Bronchial epithelial cell (primary cell): ENCODE measurements at regions not wholly inside any gene's neighbourhood (a gene's known extent, or its start where the extent isn't known, plus 50 kb on each side); places are given as distances from the start of the nearest gene placed in this dataset.
"Not testable (repeated sequence)": the region's sequence is repeated elsewhere in the genome, so short reads cannot be mapped to it uniquely, and the experiment has no call there.

Source experiments
- DNase-seq: peaks from one replicate; pipeline ENCODE4 v3.0.0-alpha.2; 2010; ENCODE audit warnings: low read depth
- FAIRE-seq: peaks from 2 replicates; lab custom pipeline; 2011; peaks lifted over from hg19 to GRCh38; lab: Jason Lieb, UNC
- H3K27me3 ChIP-seq: 2 replicates; pipeline ENCODE4 v1.5.1; 2011; ENCODE audit warnings: low read length; ENCODE audit not compliant: control insufficient read depth, insufficient read depth
- H3K36me3 ChIP-seq: 2 replicates; pipeline ENCODE4 v1.5.1; 2011; ENCODE audit warnings: low read length; ENCODE audit not compliant: control insufficient read depth, insufficient read depth
- H3K4me3 ChIP-seq: 2 replicates; pipeline ENCODE4 v1.5.1; 2011; ENCODE audit warnings: mild to moderate bottlenecking, low read depth, low read length, control low read depth
- CTCF ChIP-seq: IDR thresholded peaks from 2 replicates; pipeline ENCODE4 v1.5.1; 2011; ENCODE audit warnings: mild to moderate bottlenecking, moderate library complexity, low read length, control low read depth, inconsistent platforms; ENCODE audit not compliant: insufficient read depth, severe bottlenecking

- Histone ChIP-seq H3K4me3 (no peak overlapping the region), H3K27me3 (no peaks in the 10 kb centered on the region), H3K36me3 (no peaks in the 10 kb centered on the region)
- TF ChIP-seq CTCF = no peak
- peak; percentile 72 for DNase-seq
- no peak for FAIRE-seq
Observed at GRCh38 chr10:9561821-9562505, 1455.7 kb upstream of the CELF2 start.

- no peak overlapping the region for H3K4me3 ChIP-seq
- no peak for FAIRE-seq
- no peak for DNase-seq
- no peaks in the 10 kb centered on the region for H3K36me3 ChIP-seq
- no peaks in the 10 kb centered on the region for H3K27me3 ChIP-seq
- TF ChIP-seq CTCF = no peak
Observed at GRCh38 chr10:9577746-9578145, 1439.9 kb upstream of the CELF2 start.

- no peak for FAIRE-seq
- no peak for TF ChIP-seq CTCF
- DNase-seq = peak; percentile 51
- H3K27me3 ChIP-seq = no peaks in the 10 kb centered on the region
- no peaks in the 10 kb centered on the region for H3K36me3 ChIP-seq
- H3K4me3 ChIP-seq = no peak overlapping the region
Observed at GRCh38 chr10:9579110-9579705, 1438.5 kb upstream of the CELF2 start.

GRCh38 chr10:9582803-9583202 is 1434.9 kb upstream of the CELF2 start:
- not testable (repeated sequence) for DNase-seq, FAIRE-seq, H3K4me3 ChIP-seq, H3K36me3 ChIP-seq, H3K27me3 ChIP-seq

GRCh38 chr10:9596368-9596920 is 1421.2 kb upstream of the CELF2 start:
- TF ChIP-seq CTCF = no peak
- no peak overlapping the region for H3K4me3 ChIP-seq
- DNase-seq (peak; percentile 93), FAIRE-seq (no peak)
- H3K36me3 ChIP-seq = no peaks in the 10 kb centered on the region
- no peaks in the 10 kb centered on the region for H3K27me3 ChIP-seq

GRCh38 chr10:9602998-9603397 is 1414.7 kb upstream of the CELF2 start:
- no peaks in the 10 kb centered on the region for H3K27me3 ChIP-seq
- TF ChIP-seq CTCF = no peak
- H3K4me3 ChIP-seq = no peak overlapping the region
- DNase-seq (no peak), FAIRE-seq (no peak)
- H3K36me3 ChIP-seq = no peaks in the 10 kb centered on the region
